Fibroblast of skin of scalp (primary cell): ENCODE measurements at regions not wholly inside any gene's neighbourhood (a gene's known extent, or its start where the extent isn't known, plus 50 kb on each side); places are given as distances from the start of the nearest gene placed in this dataset.
"Not testable (repeated sequence)": the region's sequence is repeated elsewhere in the genome, so short reads cannot be mapped to it uniquely, and the experiment has no call there.

Experiments used
- DNase-seq: peaks from one replicate; pipeline ENCODE4 v3.0.0-alpha.2; 2013

DNA sequence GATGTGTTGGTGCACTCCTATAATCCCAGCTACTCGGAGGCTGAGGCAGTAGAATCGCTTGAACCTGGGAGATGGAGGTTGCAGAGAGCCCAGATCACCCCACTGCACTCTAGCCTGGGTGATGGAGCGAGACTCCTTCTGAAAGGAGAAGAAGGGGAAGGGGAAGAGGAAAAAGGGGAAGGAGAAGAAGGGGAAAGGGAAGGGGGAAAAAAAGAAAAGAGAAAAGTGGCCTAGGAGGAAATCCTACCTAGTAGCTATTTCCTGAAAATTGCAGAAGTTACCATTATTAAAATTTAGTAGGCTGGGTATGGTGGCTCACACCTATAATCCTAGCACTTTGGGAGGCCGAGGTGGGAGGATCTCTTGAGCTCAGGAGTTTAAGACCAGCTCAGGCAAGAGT lies 67.4 kb downstream of the ARRDC3 start:
- DNase-seq = no peak

DNA sequence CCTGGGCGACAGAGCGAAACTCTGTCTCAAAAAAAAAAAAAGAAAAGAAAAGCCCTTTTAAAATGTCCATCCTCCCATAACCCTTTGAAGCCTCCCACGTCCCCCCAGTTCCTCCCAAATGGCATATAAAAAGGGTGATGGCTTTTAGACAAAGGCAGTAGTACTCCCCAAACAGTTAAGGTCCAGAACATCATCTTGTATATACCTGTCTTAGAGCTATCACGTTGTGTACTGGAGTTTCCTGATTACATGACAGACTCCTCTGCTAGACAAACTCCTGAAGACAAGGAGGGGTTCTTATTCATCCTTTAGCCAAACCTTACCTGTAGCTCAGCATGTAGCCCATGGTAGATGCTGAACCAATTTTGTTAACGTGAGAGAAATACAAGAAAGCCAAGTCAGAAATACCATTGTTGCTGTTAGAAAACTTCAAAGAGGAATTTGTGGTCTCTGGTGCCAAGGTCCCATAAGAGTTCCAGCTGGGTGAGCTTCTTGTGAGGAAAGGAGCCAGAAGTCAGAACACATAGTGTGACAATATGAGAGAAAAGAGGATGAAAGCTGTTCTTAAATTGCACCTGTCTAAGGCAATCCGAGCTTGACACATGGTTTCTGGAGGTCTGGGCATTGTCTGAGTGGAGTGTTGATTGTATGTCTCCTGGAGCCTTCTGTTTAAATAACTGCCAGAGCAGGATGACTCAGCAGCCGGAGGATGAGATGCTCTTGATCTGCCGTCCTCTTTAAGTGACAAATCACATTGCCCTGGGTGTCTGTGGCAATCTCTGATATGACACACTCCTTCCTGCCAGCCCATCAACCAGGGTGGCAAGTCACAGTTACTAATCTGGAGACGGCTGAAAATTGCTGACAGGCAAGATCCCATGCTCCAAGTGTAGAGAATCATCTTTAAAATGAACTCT lies 69.1 kb downstream of the ARRDC3 start:
- peak; percentile 90 for DNase-seq

DNA sequence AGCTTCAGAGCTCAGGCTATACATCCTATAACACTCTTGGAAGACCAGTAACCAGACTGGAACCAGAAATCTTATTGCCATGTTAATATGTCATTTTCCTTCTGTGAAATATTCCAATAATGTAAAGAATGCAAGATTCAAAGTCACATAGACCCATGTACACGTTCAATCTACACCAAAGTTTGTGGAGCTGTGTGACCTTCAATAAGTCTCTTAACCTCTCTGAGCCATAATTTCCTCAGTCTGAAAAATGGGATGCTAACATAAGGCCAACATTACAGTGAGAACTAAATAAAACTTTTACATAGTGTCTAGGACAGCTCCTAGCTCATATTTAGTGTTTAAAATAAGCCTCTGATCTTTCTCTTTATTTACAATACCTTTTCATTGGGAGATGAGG lies 70.4 kb downstream of the ARRDC3 start:
- DNase-seq = no peak

DNA sequence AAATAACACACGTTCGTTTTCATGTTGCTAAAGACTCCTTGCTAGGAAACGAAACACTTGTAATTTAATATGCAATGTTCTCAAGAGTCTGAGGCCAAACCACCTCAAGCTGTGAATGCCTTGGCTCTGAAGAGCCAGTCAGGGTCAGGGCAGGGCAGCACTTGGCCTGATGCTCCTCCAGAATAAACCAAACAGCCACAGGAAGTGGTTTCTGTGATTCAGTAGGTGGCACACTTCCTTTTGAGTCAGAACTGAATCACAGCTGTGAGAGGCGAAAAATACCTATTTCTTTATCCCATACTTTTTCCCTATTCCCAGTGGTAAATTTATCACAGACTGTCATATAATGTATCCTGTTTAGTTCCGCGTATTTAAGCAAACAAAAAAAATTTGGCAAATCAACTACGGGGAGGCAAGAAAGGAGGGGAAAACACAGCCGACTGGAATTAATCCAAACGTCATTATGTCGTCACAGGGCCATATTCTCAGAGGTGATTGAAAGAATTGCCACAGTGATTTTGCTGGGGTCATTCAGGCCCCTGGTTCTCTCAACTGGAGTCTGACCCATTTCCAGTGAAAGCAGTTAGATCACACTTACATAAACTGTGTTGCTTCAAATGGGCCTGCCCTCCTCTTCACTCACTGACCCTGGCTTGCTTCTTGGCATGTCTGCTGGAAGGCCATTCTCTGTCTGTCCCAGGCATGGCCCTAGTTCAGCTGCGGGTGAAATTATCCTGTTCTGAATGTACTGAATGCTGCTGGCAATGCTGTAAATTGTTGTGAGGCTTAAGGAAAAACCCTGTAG lies 71.2 kb downstream of the ARRDC3 start:
- peak; percentile 96 for DNase-seq

GRCh38 chr5:91311168-91311696 lies 71.9 kb downstream of the ARRDC3 start:
- no peak for DNase-seq

- DNase-seq = not testable (repeated sequence)
Observed at GRCh38 chr5:91308157-91308556, 75.0 kb downstream of the ARRDC3 start.

- peak; percentile 63 for DNase-seq
Observed at GRCh38 chr5:91307048-91307447, 76.1 kb downstream of the ARRDC3 start.

- no peak for DNase-seq
Observed at GRCh38 chr5:91306497-91306896, 76.6 kb downstream of the ARRDC3 start.

- DNase-seq = no peak
Observed at GRCh38 chr5:91305640-91306039, 77.5 kb downstream of the ARRDC3 start.

DNA sequence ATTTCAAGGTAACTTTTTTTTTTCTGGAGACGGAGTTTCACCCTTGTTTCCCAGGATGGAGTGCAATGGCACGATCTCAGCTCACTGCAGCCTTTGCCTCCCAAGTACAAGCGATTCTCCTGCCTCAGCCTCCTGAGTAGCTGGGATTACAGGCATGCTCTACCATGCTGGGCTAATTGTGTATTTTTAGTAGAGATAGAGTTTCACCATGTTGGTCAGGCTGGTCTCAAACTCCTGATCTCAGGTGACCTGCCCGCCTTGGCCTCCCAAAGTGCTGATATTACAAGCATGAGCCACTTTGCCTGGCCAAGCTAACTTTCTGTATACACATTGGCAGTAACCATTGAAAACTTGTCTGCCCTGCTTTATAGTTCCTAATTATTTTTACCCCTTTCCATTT lies 79.1 kb downstream of the ARRDC3 start:
- not testable (repeated sequence) for DNase-seq

DNA sequence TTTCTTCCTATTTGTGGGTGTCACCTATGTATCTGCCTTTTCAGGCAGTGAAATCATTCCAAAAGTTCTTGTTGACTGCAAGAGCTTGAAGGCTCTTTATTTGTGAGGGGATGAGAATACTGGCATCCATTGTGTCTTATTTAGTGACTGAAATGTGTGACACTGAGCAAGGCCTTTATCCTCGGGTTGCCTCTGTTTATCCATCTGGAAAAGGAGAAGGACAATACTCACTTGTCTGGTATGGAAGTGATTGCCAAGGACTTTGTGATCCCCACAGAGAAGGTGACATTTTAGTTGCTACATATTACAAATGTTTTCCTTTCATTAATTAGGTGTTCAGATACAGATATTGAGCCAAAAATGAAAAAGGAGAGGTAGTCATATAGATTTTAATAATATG lies 80.2 kb downstream of the ARRDC3 start:
- no peak for DNase-seq

GRCh38 chr5:91302305-91302704 lies 80.8 kb downstream of the ARRDC3 start:
- no peak for DNase-seq

GRCh38 chr5:91301106-91301846 lies 81.8 kb downstream of the ARRDC3 start:
- DNase-seq = no peak

- no peak for DNase-seq
Observed at GRCh38 chr5:91297994-91298393, 85.1 kb downstream of the ARRDC3 start.

GRCh38 chr5:91296674-91297143 lies 86.4 kb downstream of the ARRDC3 start:
- no peak for DNase-seq

DNA sequence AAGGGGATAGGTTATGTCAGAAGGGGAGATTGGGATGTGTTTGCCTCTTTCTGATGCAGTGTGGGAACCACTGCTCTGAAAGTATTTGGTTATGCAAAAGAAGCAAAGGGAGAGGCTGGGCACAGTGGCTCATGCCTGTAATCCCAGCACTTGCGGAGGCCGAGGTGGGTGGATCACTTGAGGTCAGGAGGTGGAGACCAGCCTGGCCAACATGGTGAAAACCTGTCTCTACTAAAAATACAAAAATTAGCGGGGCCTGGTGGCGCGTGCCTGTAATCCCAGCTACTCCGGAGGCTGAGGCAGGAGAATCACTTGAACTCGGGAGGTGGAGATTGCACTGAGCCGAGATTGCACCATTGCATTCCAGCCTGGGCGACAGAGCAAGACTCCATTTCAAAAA lies 87.0 kb downstream of the ARRDC3 start:
- DNase-seq = not testable (repeated sequence)

- peak; percentile 63 for DNase-seq
Observed at GRCh38 chr5:91293131-91293530, 90.0 kb downstream of the ARRDC3 start.

- DNase-seq = no peak
Observed at GRCh38 chr5:91291628-91292569, 91.2 kb downstream of the ARRDC3 start.

DNA sequence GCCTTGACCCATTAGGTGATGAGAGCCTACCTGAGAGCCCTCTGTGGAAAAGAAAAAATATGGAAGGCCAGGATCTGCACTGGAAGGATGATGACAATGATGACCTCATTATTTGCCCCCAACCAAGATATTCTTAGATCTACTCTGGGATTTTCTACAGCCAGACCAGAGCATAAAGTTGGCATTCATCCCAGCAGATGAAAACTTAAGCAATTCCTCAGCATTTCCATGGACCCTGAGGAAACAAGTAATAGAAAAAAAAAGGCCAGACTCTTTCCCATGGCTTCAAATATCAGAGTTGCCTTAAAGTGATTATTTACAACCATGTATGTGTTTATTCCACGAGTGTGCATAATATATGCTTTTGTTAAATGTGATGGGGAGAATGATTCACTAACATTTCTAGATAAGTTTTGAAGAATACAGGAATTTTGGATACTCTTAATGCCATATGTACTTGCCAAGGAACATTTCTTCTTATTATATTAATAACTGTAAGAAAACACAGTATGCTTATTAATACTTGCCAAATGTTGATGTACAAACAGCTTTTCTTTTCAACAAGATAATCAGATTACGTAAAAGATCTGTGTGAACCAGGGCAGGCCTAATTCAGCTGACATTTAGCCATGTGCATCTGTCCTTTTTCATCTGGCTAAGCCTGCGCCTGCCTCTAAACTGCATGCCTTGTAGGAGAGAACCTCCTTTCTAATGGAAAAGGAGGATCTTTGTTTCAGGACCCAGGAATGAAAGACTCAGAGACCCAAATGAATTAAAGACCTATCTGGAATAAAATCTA lies 94.8 kb downstream of the ARRDC3 start:
- DNase-seq = peak; percentile 75

DNA sequence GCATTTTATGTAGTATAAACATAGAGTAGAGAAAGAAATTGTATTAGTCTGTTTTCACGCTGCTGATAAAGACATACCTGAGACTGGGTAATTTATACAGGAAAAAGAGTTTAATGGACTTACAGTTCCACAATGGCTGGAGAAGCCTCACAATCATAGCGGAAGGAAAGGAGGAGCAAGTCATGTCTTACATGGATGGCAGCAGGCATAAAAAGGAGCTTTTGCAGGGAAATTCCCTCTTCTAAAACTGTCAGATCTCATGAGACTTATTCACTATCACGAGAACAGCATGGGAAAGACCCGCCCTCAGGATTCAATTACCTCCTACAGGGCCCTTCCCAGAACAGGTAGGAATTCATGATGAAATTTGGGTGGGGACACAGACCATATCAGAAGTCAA lies 98.1 kb downstream of the ARRDC3 start:
- not testable (repeated sequence) for DNase-seq
